ENCODE measurements at regions not wholly inside any gene's neighbourhood (a gene's known extent, or its start where the extent isn't known, plus 50 kb on each side); places are given as distances from the start of the nearest gene placed in this dataset.

- Histone ChIP-seq H3K27ac (ENCODE audit: low read length in 2 of 2) (no peak overlapping the region), H3K9me3 (ENCODE audit: control extremely low read depth in 1 of 3, control insufficient read depth in 2 of 3, insufficient read depth in 1 of 3, low read length in 2 of 3) (peaks cover 0 to 1% (median 1%) of the 10 kb centered on the region in 3 donors), H3K9ac (ENCODE audit: low read length) (no peak overlapping the region), H3K79me2 (ENCODE audit: control insufficient read depth, insufficient read depth, low read length) (no peaks in the 10 kb centered on the region), H3K27me3 (replicated peaks in 1 of 4; ENCODE audit: control extremely low read depth in 1 of 4, control insufficient read depth in 3 of 4, insufficient read depth in 4 of 4, low read length in 3 of 4) (no peaks in the 10 kb centered on the region), H4K20me1 (ENCODE audit: control insufficient read depth, insufficient read depth, low read length, poor library complexity, severe bottlenecking) (no peaks in the 10 kb centered on the region), H3K4me2 (replicated peaks; ENCODE audit: low read depth, low read length, poor library complexity, severe bottlenecking) (no peak overlapping the region), H2AFZ (ENCODE audit: insufficient read depth, low read depth, low read length, poor library complexity, severe bottlenecking) (no peak overlapping the region), H3K4me1 (ENCODE audit: control insufficient read depth in 2 of 2, insufficient read depth in 2 of 2, low read length in 2 of 2) (peaks cover 13 to 16% of the 10 kb centered on the region in 2 donors), H3K4me3 (ENCODE audit: control extremely low read depth in 1 of 5, extremely low read depth in 1 of 5, insufficient read depth in 1 of 5, low read depth in 2 of 5, low read length in 4 of 5) (no peak overlapping the region), H3K36me3 (replicated peaks in 1 of 2; ENCODE audit: control extremely low read depth in 1 of 2, control insufficient read depth in 1 of 2, extremely low read depth in 1 of 2, insufficient read depth in 2 of 2, low read length in 1 of 2) (no peaks in the 10 kb centered on the region)
- CTCF ChIA-PET, result no interaction called here
- DNase-seq (no peak), ATAC-seq (ENCODE audit: low read depth) (no peak)
- 92% methylated on average over 4 of the region's 15 CpGs for WGBS (ENCODE audit: insufficient coverage)
- Mint-ChIP-seq H3K4me1 (peaks cover 15% of the 10 kb centered on the region), H3K27me3 (no peaks in the 10 kb centered on the region), H3K27ac (no peak overlapping the region), H3K4me3 (no peak overlapping the region), H3K9me3 (ENCODE audit: insufficient read depth) (no peaks in the 10 kb centered on the region)
- intact Hi-C loops (cut with micrococcal nuclease), result loop anchor here (5.0 kb wide), 1 partner anchor 33 kb away; no protein-coding TSS in a partner anchor
- TF ChIP-seq EZH2 (IDR thresholded peaks at IDR 0.05; ENCODE audit: borderline replicate concordance, insufficient read depth, low read depth, low read length, poor library complexity, severe bottlenecking) (no peak), CTCF (IDR thresholded peaks at IDR 0.05) (no peak)
- POLR2A ChIA-PET, result no interaction called here
These were observed 77.7 kb upstream of the MED13L start for GRCh38 chr12:116354950-116355783.

GRCh38 chr12:116358536-116358892, 81.0 kb upstream of the MED13L start:
- peak overlapping the region; percentile 68 for H3K4me2 ChIP-seq (replicated peaks; ENCODE audit: low read depth, low read length, poor library complexity, severe bottlenecking)
- peak overlapping the region; percentile 32 for H2AFZ ChIP-seq (ENCODE audit: insufficient read depth, low read depth, low read length, poor library complexity, severe bottlenecking)
- intact Hi-C loops (cut with micrococcal nuclease), result loop anchor here (5.0 kb wide), 1 partner anchor 36 kb away; no protein-coding TSS in a partner anchor
- H3K4me3 Mint-ChIP-seq, result peak overlapping the region; percentile 75
- no peaks in the 10 kb centered on the region for H3K36me3 ChIP-seq (replicated peaks in 1 of 2; ENCODE audit: control extremely low read depth in 1 of 2, control insufficient read depth in 1 of 2, extremely low read depth in 1 of 2, insufficient read depth in 2 of 2, low read length in 1 of 2)
- DNase-seq (no peak), ATAC-seq (ENCODE audit: low read depth) (no peak)
- H3K4me1 Mint-ChIP-seq, result peaks cover 28% of the 10 kb centered on the region
- no peaks in the 10 kb centered on the region for H4K20me1 ChIP-seq (ENCODE audit: control insufficient read depth, insufficient read depth, low read length, poor library complexity, severe bottlenecking)
- H3K4me3 ChIP-seq (ENCODE audit: control extremely low read depth in 1 of 5, extremely low read depth in 1 of 5, insufficient read depth in 1 of 5, low read depth in 2 of 5, low read length in 4 of 5), result peak overlapping the region in 2 of 5 experiments; percentile 30 to 40
- no peak overlapping the region for H3K9ac ChIP-seq (ENCODE audit: low read length)
- H3K27ac Mint-ChIP-seq, result peak overlapping the region; percentile 89
- H3K4me1 ChIP-seq (ENCODE audit: control insufficient read depth in 2 of 2, insufficient read depth in 2 of 2, low read length in 2 of 2), result peaks cover 26 to 30% of the 10 kb centered on the region in 2 donors
- H3K27ac ChIP-seq (ENCODE audit: low read length in 2 of 2), result peak overlapping the region; percentile 58 to 64
- CTCF ChIA-PET, result interaction anchor here (1.7 kb wide), 1 partner anchor 27 kb away, joined by 3 read pairs; no protein-coding TSS in a partner anchor
- POLR2A ChIA-PET, result interaction anchor here (1.6 kb wide), 1 partner anchor 21 kb away, joined by 5 read pairs; no protein-coding TSS in a partner anchor
- no peaks in the 10 kb centered on the region for H3K27me3 Mint-ChIP-seq
- no peaks in the 10 kb centered on the region for H3K9me3 Mint-ChIP-seq (ENCODE audit: insufficient read depth)
- no peak for TF ChIP-seq CTCF (IDR thresholded peaks at IDR 0.05)
- no peak for TF ChIP-seq EZH2 (IDR thresholded peaks at IDR 0.05; ENCODE audit: borderline replicate concordance, insufficient read depth, low read depth, low read length, poor library complexity, severe bottlenecking)
- WGBS (ENCODE audit: insufficient coverage), result 100% methylated on average over 1 of the region's 3 CpGs
- H3K9me3 ChIP-seq (ENCODE audit: control extremely low read depth in 1 of 3, control insufficient read depth in 2 of 3, insufficient read depth in 1 of 3, low read length in 2 of 3), result no peaks in the 10 kb centered on the region
- no peaks in the 10 kb centered on the region for H3K79me2 ChIP-seq (ENCODE audit: control insufficient read depth, insufficient read depth, low read length)
- no peaks in the 10 kb centered on the region for H3K27me3 ChIP-seq (replicated peaks in 1 of 4; ENCODE audit: control extremely low read depth in 1 of 4, control insufficient read depth in 3 of 4, insufficient read depth in 4 of 4, low read length in 3 of 4)

All from B cell (primary cell).